Upper lobe of left lung (tissue), 4 donors: ENCODE measurements at regions not wholly inside any gene's neighbourhood (a gene's known extent, or its start where the extent isn't known, plus 50 kb on each side); places are given as distances from the start of the nearest gene placed in this dataset.

Experiments
- CTCF ChIP-seq, 6 experiments: fragments of 450-650 bp in 4 of 6; fragments of 200-600 bp in 2 of 6; sonication (generic) in 2 of 6; IDR thresholded peaks; one replicate each; pipeline ENCODE4 v1.5.1; 2016 to 2019; ENCODE audit warnings: antibody characterized with exemption in 6 of 6
- POLR2A ChIP-seq, 4 donors: fragments of 450-650 bp; IDR thresholded peaks; one replicate each; pipeline ENCODE4 v1.5.1; 2016 to 2017; ENCODE audit warnings: antibody characterized with exemption in 4 of 4, mild to moderate bottlenecking in 2 of 4
- POLR2AphosphoS5 ChIP-seq, 2 donors: sonication (generic); formaldehyde crosslinking; IDR thresholded peaks; one replicate each; pipeline ENCODE4 v1.5.1; 2017; ENCODE audit warnings: antibody characterized with exemption in 2 of 2

GRCh38 chr7:106375499-106375898 lies 90.7 kb upstream of the NAMPT start:
- TF ChIP-seq POLR2A (IDR thresholded peaks at IDR 0.05) (no peak), CTCF (IDR thresholded peaks at IDR 0.05) (no peak), POLR2AphosphoS5 (IDR thresholded peaks at IDR 0.05) (no peak)
